A549 (cell line): ENCODE measurements at regions not wholly inside any gene's neighbourhood (a gene's known extent, or its start where the extent isn't known, plus 50 kb on each side); places are given as distances from the start of the nearest gene placed in this dataset.

Experiments
- ATAC-seq, 2 experiments: fragments of 200-7000 bp in 1 of 2; fragments of >200 bp in 1 of 2; cut with Nextera tagmentation in 1 of 2; cut with Tn5 transposase in 1 of 2; 3 replicates each; pipeline versions ENCODE4 v1.8.0 to v1.9.1; 2018 to 2020; ENCODE audit warnings: mild to moderate bottlenecking in 1 of 2, moderate library complexity in 1 of 2
- CTCF ChIA-PET: fragments of 300-600 bp; sonication (Branson Sonifier 250); formaldehyde crosslinking; extraction: SDS; loops from one replicate; lab custom pipeline; 2021; ENCODE audit warnings: antibody characterized with exemption, inconsistent platforms; lab: Yijun Ruan, JAX
- POLR2A ChIA-PET: fragments of 350-600 bp; formaldehyde crosslinking; extraction: SDS; loops from one replicate; lab custom pipeline; 2021; ENCODE audit warnings: antibody characterized with exemption, inconsistent platforms; lab: Yijun Ruan, JAX
- DNase-seq, 2 experiments: peaks; one replicate each; pipeline versions ENCODE4 v3.0.0 to v3.0.0-alpha.2; 2011 to 2016; ENCODE audit warnings: low read depth in 1 of 2, low spot score in 1 of 2
- FAIRE-seq: peaks from 2 replicates; lab custom pipeline; 2011; peaks lifted over from hg19 to GRCh38; lab: Jason Lieb, UNC
- H3K27ac ChIP-seq, 2 experiments: fragments of >200 bp; sonication (Bioruptor Twin); formaldehyde crosslinking; 3 replicates each; pipeline ENCODE4 v1.5.1; 2016 to 2017
- H3K4me1 ChIP-seq: fragments of >200 bp; sonication (Bioruptor Twin); formaldehyde crosslinking; 3 replicates; pipeline ENCODE4 v1.6.1; 2016
- H3K4me2 ChIP-seq: fragments of >200 bp; sonication (Bioruptor Twin); formaldehyde crosslinking; 3 replicates; pipeline ENCODE4 v1.6.1; 2016
- H3K4me3 ChIP-seq: fragments of >200 bp; sonication (Bioruptor Twin); formaldehyde crosslinking; 3 replicates; pipeline ENCODE4 v1.5.1; 2016
- H3K9me3 ChIP-seq: fragments of >200 bp; sonication (Bioruptor Twin); formaldehyde crosslinking; 3 replicates; pipeline ENCODE4 v1.6.1; 2016
- CEBPB ChIP-seq, 2 experiments: fragments of >200 bp in 1 of 2; sonication (Bioruptor Twin) in 1 of 2; formaldehyde crosslinking in 1 of 2; IDR thresholded peaks; 2 replicates each; pipeline ENCODE4 v1.6.1; 2012 to 2016
- CHD2 ChIP-seq: fragments of 150-350 bp; IDR thresholded peaks from 2 replicates; pipeline ENCODE4 v1.6.1; 2014; ENCODE audit warnings: low read length; ENCODE audit not compliant: partially characterized antibody
- CHD4 ChIP-seq: fragments of 200-600 bp; sonication (generic); IDR thresholded peaks from 2 replicates; pipeline ENCODE4 v1.6.1; 2016; ENCODE audit warnings: antibody characterized with exemption, mild to moderate bottlenecking, borderline replicate concordance
- EHF ChIP-seq: fragments of 250-450 bp; sonication (Bioruptor Pico); IDR thresholded peaks from 2 replicates; pipeline ENCODE4 v1.5.0; 2020; ENCODE audit warnings: mild to moderate bottlenecking
- ESRRA ChIP-seq: fragments of 150-350 bp; IDR thresholded peaks from 2 replicates; pipeline ENCODE4 v1.6.1; 2014; ENCODE audit warnings: mild to moderate bottlenecking, low read length, borderline replicate concordance
- HOXA7 ChIP-seq: fragments of 250-450 bp; sonication (Bioruptor Pico); IDR thresholded peaks from 2 replicates; pipeline ENCODE4 v1.5.0; 2020; ENCODE audit warnings: mild to moderate bottlenecking, moderate library complexity
- HOXB5 ChIP-seq: fragments of 250-450 bp; sonication (Bioruptor Pico); IDR thresholded peaks from 2 replicates; pipeline ENCODE4 v1.5.0; 2020; ENCODE audit warnings: mild to moderate bottlenecking, moderate library complexity
- KDM5A ChIP-seq: fragments of 200-600 bp; sonication (generic); IDR thresholded peaks from 2 replicates; pipeline ENCODE4 v1.6.1; 2016; ENCODE audit warnings: antibody characterized with exemption, mild to moderate bottlenecking
- NFE2L2 ChIP-seq: fragments of 150-350 bp; conservative IDR thresholded peaks from 2 replicates; pipeline ENCODE4 v1.6.1; 2014; ENCODE audit warnings: low read length
- NPAS2 ChIP-seq: fragments of 250-450 bp; sonication (Bioruptor Pico); IDR thresholded peaks from 2 replicates; pipeline ENCODE4 v1.8.0; 2022; ENCODE audit warnings: mild to moderate bottlenecking, moderate library complexity, borderline replicate concordance
- POLR2A ChIP-seq: IDR thresholded peaks from 2 replicates; pipeline ENCODE4 v1.6.1; 2012; ENCODE audit warnings: mild to moderate bottlenecking, low read length
- POLR2AphosphoS2 ChIP-seq: conservative IDR thresholded peaks from 2 replicates; pipeline ENCODE4 v1.6.1; 2012; ENCODE audit warnings: low read length, improper control_type of control experiment, inconsistent platforms
- RNF2 ChIP-seq: fragments of 200-600 bp; sonication (generic); IDR thresholded peaks from 2 replicates; pipeline ENCODE4 v1.6.1; 2016; ENCODE audit warnings: low read depth, mild to moderate bottlenecking, antibody characterized with exemption, moderate library complexity, borderline replicate concordance
- SREBF2 ChIP-seq: fragments of 450-650 bp; IDR thresholded peaks from 2 replicates; pipeline ENCODE4 v1.6.1; 2014; ENCODE audit warnings: mild to moderate bottlenecking, moderate library complexity
- ZC3H11A ChIP-seq: fragments of 450-650 bp; IDR thresholded peaks from 2 replicates; pipeline ENCODE4 v1.6.1; 2014; ENCODE audit warnings: antibody characterized with exemption, mild to moderate bottlenecking
- WGBS: methylation state at CpG from one replicate; pipeline ENCODE4 v1.1.6; 2017; ENCODE audit errors: missing lambda C conversion rate; 5-methylcytosine and 5-hydroxymethylcytosine counted together
- TF ChIP-seq, protein P1 (sequence below): fragments of 150-350 bp; IDR thresholded peaks from 2 replicates; pipeline ENCODE4 v1.6.1; 2014; ENCODE audit warnings: low read depth, mild to moderate bottlenecking, low read length
- TF ChIP-seq, protein P2 (sequence below): IDR thresholded peaks from 2 replicates; pipeline ENCODE4 v1.6.1; 2012; ENCODE audit warnings: low read depth, borderline replicate concordance
- TF ChIP-seq, protein P3 (sequence below): fragments of 450-650 bp; IDR thresholded peaks from 2 replicates; pipeline ENCODE4 v1.6.1; 2014; ENCODE audit warnings: antibody characterized with exemption
- TF ChIP-seq, protein P4 (sequence below): fragments of >200 bp; sonication (Bioruptor Twin); formaldehyde crosslinking; IDR thresholded peaks from 3 replicates; pipeline ENCODE4 v1.6.1; 2016
- TF ChIP-seq, protein P5 (sequence below): fragments of >200 bp; sonication (Bioruptor Twin); formaldehyde crosslinking; IDR thresholded peaks from 3 replicates; pipeline ENCODE4 v1.5.1; 2016
- TF ChIP-seq, protein P6 (sequence below): fragments of 200-600 bp; sonication (generic); IDR thresholded peaks from 2 replicates; pipeline ENCODE4 v1.6.1; 2016; ENCODE audit warnings: antibody characterized with exemption, mild to moderate bottlenecking, moderate library complexity
- TF ChIP-seq, protein P7 (sequence below): IDR thresholded peaks from 2 replicates; pipeline ENCODE4 v1.6.1; 2012

DNA sequence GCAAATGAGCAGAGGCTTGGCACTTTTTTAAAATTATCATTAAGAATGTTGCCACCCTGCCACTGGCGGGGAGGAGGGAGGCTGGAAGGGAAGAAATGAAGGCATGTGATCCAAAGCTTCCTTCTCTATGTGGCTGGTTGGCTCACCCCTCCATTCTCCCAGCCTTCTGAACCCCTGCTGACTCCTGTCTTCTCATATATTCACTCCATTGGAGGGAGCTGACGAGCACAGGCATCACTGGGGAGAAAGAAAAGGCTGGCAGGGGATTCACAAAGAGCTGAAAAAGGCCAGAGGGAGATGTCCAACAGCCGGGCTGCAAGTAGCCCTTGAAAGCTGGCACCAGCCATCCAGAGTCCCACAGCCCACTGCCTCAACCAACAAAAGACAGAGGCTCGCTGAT, 495.6 kb downstream of the BCOR start:
- ChIA-PET POLR2A (no interaction called here), CTCF (no interaction called here)
- Histone ChIP-seq H3K4me1 (no peaks in the 10 kb centered on the region), H3K9me3 (0 out of 3 replicates have a peak, but pooled peaks cover 8% of the 10 kb centered on the region), H3K4me3 (no peak overlapping the region), H3K27ac (no peak overlapping the region), H3K4me2 (no peak overlapping the region)
- WGBS = 60% methylated on average over 4 of the region's 4 CpGs
- TF ChIP-seq NPAS2 (CRISPR knock-in tag) (no peak), ZC3H11A (no peak), RNF2 (no peak), KDM5A (no peak)
- FAIRE-seq (no peak), DNase-seq (no peak), ATAC-seq (no peak)

DNA sequence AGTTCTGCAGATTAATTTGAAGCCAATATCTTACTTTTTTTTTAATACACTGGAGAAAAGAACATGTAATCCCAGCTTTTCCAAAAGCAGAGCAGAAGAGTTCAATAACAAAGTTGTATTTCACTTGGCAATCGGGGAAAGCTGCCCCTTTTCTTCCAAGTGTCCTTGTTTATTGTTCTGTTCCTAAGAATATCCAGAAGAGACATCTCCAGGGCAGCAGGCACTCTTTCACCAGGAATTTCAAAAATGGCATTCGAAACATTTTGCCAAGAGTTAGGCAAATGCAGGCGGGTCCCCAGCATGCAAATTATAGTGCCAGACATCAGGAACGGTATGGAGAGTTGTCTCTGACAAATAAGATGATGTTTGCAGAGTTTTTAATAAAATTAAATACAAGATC, 494.5 kb downstream of the BCOR start:
- ATAC-seq = no peak
- ChIA-PET CTCF (no interaction called here), POLR2A (no interaction called here)
- TF ChIP-seq POLR2AphosphoS2 (no peak), CHD2 (no peak), HOXA7 (CRISPR knock-in tag) (no peak), CEBPB (IDR thresholded peaks at IDR 0.05) (no peak), HOXB5 (no peak), EHF (CRISPR knock-in tag) (no peak)
- TF ChIP-seq, protein P1, sequence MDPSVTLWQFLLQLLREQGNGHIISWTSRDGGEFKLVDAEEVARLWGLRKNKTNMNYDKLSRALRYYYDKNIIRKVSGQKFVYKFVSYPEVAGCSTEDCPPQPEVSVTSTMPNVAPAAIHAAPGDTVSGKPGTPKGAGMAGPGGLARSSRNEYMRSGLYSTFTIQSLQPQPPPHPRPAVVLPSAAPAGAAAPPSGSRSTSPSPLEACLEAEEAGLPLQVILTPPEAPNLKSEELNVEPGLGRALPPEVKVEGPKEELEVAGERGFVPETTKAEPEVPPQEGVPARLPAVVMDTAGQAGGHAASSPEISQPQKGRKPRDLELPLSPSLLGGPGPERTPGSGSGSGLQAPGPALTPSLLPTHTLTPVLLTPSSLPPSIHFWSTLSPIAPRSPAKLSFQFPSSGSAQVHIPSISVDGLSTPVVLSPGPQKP = no peak
- TF ChIP-seq, protein P2, sequence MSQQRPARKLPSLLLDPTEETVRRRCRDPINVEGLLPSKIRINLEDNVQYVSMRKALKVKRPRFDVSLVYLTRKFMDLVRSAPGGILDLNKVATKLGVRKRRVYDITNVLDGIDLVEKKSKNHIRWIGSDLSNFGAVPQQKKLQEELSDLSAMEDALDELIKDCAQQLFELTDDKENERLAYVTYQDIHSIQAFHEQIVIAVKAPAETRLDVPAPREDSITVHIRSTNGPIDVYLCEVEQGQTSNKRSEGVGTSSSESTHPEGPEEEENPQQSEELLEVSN = no peak
- TF ChIP-seq, protein P3, sequence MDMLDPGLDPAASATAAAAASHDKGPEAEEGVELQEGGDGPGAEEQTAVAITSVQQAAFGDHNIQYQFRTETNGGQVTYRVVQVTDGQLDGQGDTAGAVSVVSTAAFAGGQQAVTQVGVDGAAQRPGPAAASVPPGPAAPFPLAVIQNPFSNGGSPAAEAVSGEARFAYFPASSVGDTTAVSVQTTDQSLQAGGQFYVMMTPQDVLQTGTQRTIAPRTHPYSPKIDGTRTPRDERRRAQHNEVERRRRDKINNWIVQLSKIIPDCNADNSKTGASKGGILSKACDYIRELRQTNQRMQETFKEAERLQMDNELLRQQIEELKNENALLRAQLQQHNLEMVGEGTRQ = no peak
- TF ChIP-seq, protein P4, sequence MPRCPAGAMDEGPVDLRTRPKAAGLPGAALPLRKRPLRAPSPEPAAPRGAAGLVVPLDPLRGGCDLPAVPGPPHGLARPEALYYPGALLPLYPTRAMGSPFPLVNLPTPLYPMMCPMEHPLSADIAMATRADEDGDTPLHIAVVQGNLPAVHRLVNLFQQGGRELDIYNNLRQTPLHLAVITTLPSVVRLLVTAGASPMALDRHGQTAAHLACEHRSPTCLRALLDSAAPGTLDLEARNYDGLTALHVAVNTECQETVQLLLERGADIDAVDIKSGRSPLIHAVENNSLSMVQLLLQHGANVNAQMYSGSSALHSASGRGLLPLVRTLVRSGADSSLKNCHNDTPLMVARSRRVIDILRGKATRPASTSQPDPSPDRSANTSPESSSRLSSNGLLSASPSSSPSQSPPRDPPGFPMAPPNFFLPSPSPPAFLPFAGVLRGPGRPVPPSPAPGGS = no peak
- no peak overlapping the region for H3K4me3 ChIP-seq
- no peaks in the 10 kb centered on the region for H3K4me1 ChIP-seq
- no peak overlapping the region for H3K27ac ChIP-seq
- peaks cover 13% of the 10 kb centered on the region; the same call in 1 of the 3 replicates for H3K9me3 ChIP-seq
- no peak for DNase-seq
- 25% methylated on average over 4 of the region's 4 CpGs for WGBS
- peak; percentile 13 for FAIRE-seq
- H3K4me2 ChIP-seq = no peak overlapping the region

DNA sequence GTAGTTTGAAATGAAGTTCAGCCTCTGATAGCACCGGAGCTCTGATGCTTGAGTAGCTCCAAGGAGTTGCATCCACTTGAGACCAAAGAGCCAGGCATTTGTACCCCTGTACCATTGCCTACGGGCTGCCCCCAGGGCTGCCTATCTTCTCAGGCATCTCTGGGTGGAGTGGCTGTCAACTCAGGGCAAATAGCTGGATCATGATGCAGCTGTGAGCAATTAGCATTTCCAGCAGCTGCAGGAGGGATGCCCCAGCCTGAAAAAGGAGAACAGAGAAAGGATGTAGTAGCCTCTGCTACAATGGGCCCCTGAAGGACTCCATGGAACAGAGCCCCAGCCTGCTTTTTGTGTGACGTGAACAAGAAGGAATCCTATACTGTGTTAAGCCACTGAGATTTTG, 492.6 kb downstream of the BCOR start:
- no peak overlapping the region for H3K4me3 ChIP-seq
- 20% methylated on average over 2 of the region's 3 CpGs for WGBS
- ChIA-PET CTCF (no interaction called here), POLR2A (no interaction called here)
- FAIRE-seq = no peak
- ATAC-seq = no peak
- H3K9me3 ChIP-seq = peaks cover 13% of the 10 kb centered on the region; the same call in 1 of the 3 replicates
- H3K27ac ChIP-seq = no peak overlapping the region
- H3K4me2 ChIP-seq = no peak overlapping the region
- no peak for DNase-seq
- H3K4me1 ChIP-seq = no peaks in the 10 kb centered on the region
- TF ChIP-seq POLR2A (no peak), CHD4 (no peak), ESRRA (no peak), NFE2L2 (no peak), CEBPB (IDR thresholded peaks at IDR 0.05) (no peak), SREBF2 (no peak), KDM5A (no peak)
- TF ChIP-seq, protein P5, sequence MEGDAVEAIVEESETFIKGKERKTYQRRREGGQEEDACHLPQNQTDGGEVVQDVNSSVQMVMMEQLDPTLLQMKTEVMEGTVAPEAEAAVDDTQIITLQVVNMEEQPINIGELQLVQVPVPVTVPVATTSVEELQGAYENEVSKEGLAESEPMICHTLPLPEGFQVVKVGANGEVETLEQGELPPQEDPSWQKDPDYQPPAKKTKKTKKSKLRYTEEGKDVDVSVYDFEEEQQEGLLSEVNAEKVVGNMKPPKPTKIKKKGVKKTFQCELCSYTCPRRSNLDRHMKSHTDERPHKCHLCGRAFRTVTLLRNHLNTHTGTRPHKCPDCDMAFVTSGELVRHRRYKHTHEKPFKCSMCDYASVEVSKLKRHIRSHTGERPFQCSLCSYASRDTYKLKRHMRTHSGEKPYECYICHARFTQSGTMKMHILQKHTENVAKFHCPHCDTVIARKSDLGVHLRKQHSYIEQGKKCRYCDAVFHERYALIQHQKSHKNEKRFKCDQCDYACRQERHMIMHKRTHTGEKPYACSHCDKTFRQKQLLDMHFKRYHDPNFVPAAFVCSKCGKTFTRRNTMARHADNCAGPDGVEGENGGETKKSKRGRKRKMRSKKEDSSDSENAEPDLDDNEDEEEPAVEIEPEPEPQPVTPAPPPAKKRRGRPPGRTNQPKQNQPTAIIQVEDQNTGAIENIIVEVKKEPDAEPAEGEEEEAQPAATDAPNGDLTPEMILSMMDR = no peak
- TF ChIP-seq, protein P6, sequence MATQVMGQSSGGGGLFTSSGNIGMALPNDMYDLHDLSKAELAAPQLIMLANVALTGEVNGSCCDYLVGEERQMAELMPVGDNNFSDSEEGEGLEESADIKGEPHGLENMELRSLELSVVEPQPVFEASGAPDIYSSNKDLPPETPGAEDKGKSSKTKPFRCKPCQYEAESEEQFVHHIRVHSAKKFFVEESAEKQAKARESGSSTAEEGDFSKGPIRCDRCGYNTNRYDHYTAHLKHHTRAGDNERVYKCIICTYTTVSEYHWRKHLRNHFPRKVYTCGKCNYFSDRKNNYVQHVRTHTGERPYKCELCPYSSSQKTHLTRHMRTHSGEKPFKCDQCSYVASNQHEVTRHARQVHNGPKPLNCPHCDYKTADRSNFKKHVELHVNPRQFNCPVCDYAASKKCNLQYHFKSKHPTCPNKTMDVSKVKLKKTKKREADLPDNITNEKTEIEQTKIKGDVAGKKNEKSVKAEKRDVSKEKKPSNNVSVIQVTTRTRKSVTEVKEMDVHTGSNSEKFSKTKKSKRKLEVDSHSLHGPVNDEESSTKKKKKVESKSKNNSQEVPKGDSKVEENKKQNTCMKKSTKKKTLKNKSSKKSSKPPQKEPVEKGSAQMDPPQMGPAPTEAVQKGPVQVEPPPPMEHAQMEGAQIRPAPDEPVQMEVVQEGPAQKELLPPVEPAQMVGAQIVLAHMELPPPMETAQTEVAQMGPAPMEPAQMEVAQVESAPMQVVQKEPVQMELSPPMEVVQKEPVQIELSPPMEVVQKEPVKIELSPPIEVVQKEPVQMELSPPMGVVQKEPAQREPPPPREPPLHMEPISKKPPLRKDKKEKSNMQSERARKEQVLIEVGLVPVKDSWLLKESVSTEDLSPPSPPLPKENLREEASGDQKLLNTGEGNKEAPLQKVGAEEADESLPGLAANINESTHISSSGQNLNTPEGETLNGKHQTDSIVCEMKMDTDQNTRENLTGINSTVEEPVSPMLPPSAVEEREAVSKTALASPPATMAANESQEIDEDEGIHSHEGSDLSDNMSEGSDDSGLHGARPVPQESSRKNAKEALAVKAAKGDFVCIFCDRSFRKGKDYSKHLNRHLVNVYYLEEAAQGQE = no peak
- TF ChIP-seq, protein P1 = no peak
- TF ChIP-seq, protein P7, sequence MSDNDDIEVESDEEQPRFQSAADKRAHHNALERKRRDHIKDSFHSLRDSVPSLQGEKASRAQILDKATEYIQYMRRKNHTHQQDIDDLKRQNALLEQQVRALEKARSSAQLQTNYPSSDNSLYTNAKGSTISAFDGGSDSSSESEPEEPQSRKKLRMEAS = no peak
- TF ChIP-seq, protein P2 = no peak
